ENCODE measurements at regions not wholly inside any gene's neighbourhood (a gene's known extent, or its start where the extent isn't known, plus 50 kb on each side); places are given as distances from the start of the nearest gene placed in this dataset.

GRCh38 chr5:38124321-38124720 is 134.0 kb upstream of the EGFLAM start:
- no peaks in the 10 kb centered on the region for H3K4me1 ChIP-seq (ENCODE audit: insufficient read depth, low read length, poor library complexity, severe bottlenecking)
- TF ChIP-seq EZH2 (IDR thresholded peaks at IDR 0.05; ENCODE audit: borderline replicate concordance, low read depth, low read length, poor library complexity, severe bottlenecking) (no peak), CTCF (conservative IDR thresholded peaks at IDR 0.05; ENCODE audit: low read depth, low read length) (no peak)
- H3K27me3 ChIP-seq (replicated peaks; ENCODE audit: insufficient read depth, low read depth, low read length, poor library complexity): no peaks in the 10 kb centered on the region
- no peaks in the 10 kb centered on the region for H3K9me3 ChIP-seq (ENCODE audit: low read depth, low read length, poor library complexity, severe bottlenecking)
- H3K4me3 ChIP-seq (ENCODE audit: low read depth, low read length, poor library complexity, severe bottlenecking): no peak overlapping the region
- BruUV-seq (replicated peaks): no TSS peak
- H3K27ac ChIP-seq (ENCODE audit: low read depth, low read length, poor library complexity, severe bottlenecking): no peak overlapping the region
- no peaks in the 10 kb centered on the region for H3K36me3 ChIP-seq (ENCODE audit: insufficient read depth, low read length, poor library complexity, severe bottlenecking)
- ChIA-PET CTCF (no interaction called here), POLR2A (ENCODE audit: low non-redundant PET) (no interaction called here)
- DNase-seq (ENCODE audit: low spot score): no peak
- intact Hi-C loops (cut with micrococcal nuclease; ENCODE audit: unreplicated experiment): no loop called here

GRCh38 chr5:38121420-38121819 is 136.9 kb upstream of the EGFLAM start:
- Histone ChIP-seq H3K4me1 (ENCODE audit: insufficient read depth, low read length, poor library complexity, severe bottlenecking) (no peaks in the 10 kb centered on the region), H3K27me3 (replicated peaks; ENCODE audit: insufficient read depth, low read depth, low read length, poor library complexity) (no peaks in the 10 kb centered on the region), H3K27ac (ENCODE audit: low read depth, low read length, poor library complexity, severe bottlenecking) (no peak overlapping the region), H3K36me3 (ENCODE audit: insufficient read depth, low read length, poor library complexity, severe bottlenecking) (no peaks in the 10 kb centered on the region), H3K4me3 (ENCODE audit: low read depth, low read length, poor library complexity, severe bottlenecking) (no peak overlapping the region), H3K9me3 (ENCODE audit: low read depth, low read length, poor library complexity, severe bottlenecking) (no peaks in the 10 kb centered on the region)
- no peak for DNase-seq (ENCODE audit: low spot score)
- intact Hi-C loops (cut with micrococcal nuclease; ENCODE audit: unreplicated experiment): no loop called here
- ChIA-PET POLR2A (ENCODE audit: low non-redundant PET) (no interaction called here), CTCF (no interaction called here)
- BruUV-seq (replicated peaks): no TSS peak
- TF ChIP-seq EZH2 (IDR thresholded peaks at IDR 0.05; ENCODE audit: borderline replicate concordance, low read depth, low read length, poor library complexity, severe bottlenecking): no peak
- TF ChIP-seq CTCF (conservative IDR thresholded peaks at IDR 0.05; ENCODE audit: low read depth, low read length): no peak

GRCh38 chr5:38119836-38120235 is 138.5 kb upstream of the EGFLAM start:
- ChIA-PET CTCF (no interaction called here), POLR2A (ENCODE audit: low non-redundant PET) (no interaction called here)

More at GRCh38 chr5:38119836-38120235, 138.5 kb upstream of the EGFLAM start:
- no TSS peak for BruUV-seq (replicated peaks)
- H3K36me3 ChIP-seq (ENCODE audit: insufficient read depth, low read length, poor library complexity, severe bottlenecking): no peaks in the 10 kb centered on the region
- no peak overlapping the region for H3K27ac ChIP-seq (ENCODE audit: low read depth, low read length, poor library complexity, severe bottlenecking)
- H3K4me1 ChIP-seq (ENCODE audit: insufficient read depth, low read length, poor library complexity, severe bottlenecking): no peaks in the 10 kb centered on the region
- DNase-seq (ENCODE audit: low spot score): no peak
- no peak overlapping the region for H3K4me3 ChIP-seq (ENCODE audit: low read depth, low read length, poor library complexity, severe bottlenecking)
- H3K9me3 ChIP-seq (ENCODE audit: low read depth, low read length, poor library complexity, severe bottlenecking): no peaks in the 10 kb centered on the region
- TF ChIP-seq EZH2 (IDR thresholded peaks at IDR 0.05; ENCODE audit: borderline replicate concordance, low read depth, low read length, poor library complexity, severe bottlenecking) (no peak), CTCF (conservative IDR thresholded peaks at IDR 0.05; ENCODE audit: low read depth, low read length) (no peak)
- no peaks in the 10 kb centered on the region for H3K27me3 ChIP-seq (replicated peaks; ENCODE audit: insufficient read depth, low read depth, low read length, poor library complexity)
- intact Hi-C loops (cut with micrococcal nuclease; ENCODE audit: unreplicated experiment): no loop called here
